Hindlimb muscle (tissue), 1 donor: ENCODE measurements at regions not wholly inside any gene's neighbourhood (a gene's known extent, or its start where the extent isn't known, plus 50 kb on each side); places are given as distances from the start of the nearest gene placed in this dataset.

ENCODE experiments used
- DNase-seq: peaks from one replicate; pipeline ENCODE4 v3.0.0-alpha.2; 2013

- DNase-seq = no peak
These were observed 360.1 kb downstream of the SAMD5 start for GRCh38 chr6:147868427-147869190.

GRCh38 chr6:147869201-147869600 lies 360.7 kb downstream of the SAMD5 start:
- DNase-seq = no peak

- no peak for DNase-seq
These were observed 361.4 kb downstream of the SAMD5 start for GRCh38 chr6:147869869-147870268.

GRCh38 chr6:147870506-147871110 lies 362.1 kb downstream of the SAMD5 start:
- no peak for DNase-seq

- no peak for DNase-seq
These were observed 363.5 kb downstream of the SAMD5 start for GRCh38 chr6:147872002-147872401.

- no peak for DNase-seq
These were observed 365.3 kb downstream of the SAMD5 start for GRCh38 chr6:147873816-147874215.

- no peak for DNase-seq
These were observed 365.8 kb downstream of the SAMD5 start for GRCh38 chr6:147874322-147874721.

GRCh38 chr6:147879031-147879580 lies 370.6 kb downstream of the SAMD5 start:
- DNase-seq = no peak

GRCh38 chr6:147881432-147881831 lies 372.9 kb downstream of the SAMD5 start:
- DNase-seq = no peak

- DNase-seq = no peak
These were observed 379.9 kb downstream of the SAMD5 start for GRCh38 chr6:147888374-147888773.

GRCh38 chr6:147891671-147892070 lies 383.2 kb downstream of the SAMD5 start:
- no peak for DNase-seq

GRCh38 chr6:147892476-147892875 lies 384.0 kb downstream of the SAMD5 start:
- DNase-seq = no peak

- no peak for DNase-seq
These were observed 386.8 kb downstream of the SAMD5 start for GRCh38 chr6:147895272-147895671.

GRCh38 chr6:147900247-147900830 lies 391.8 kb downstream of the SAMD5 start:
- DNase-seq = no peak

- no peak for DNase-seq
These were observed 394.8 kb downstream of the SAMD5 start for GRCh38 chr6:147903321-147903720.

- no peak for DNase-seq
These were observed 395.4 kb downstream of the SAMD5 start for GRCh38 chr6:147903931-147904330.

- DNase-seq = no peak
These were observed 395.9 kb downstream of the SAMD5 start for GRCh38 chr6:147904416-147904815.

- no peak for DNase-seq
These were observed 397.2 kb downstream of the SAMD5 start for GRCh38 chr6:147905711-147906110.

- no peak for DNase-seq
These were observed 397.9 kb downstream of the SAMD5 start for GRCh38 chr6:147906361-147906760.

GRCh38 chr6:147909640-147910039 lies 401.1 kb downstream of the SAMD5 start:
- DNase-seq = no peak

- no peak for DNase-seq
These were observed 401.8 kb downstream of the SAMD5 start for GRCh38 chr6:147910281-147910680.

- no peak for DNase-seq
These were observed 402.6 kb downstream of the SAMD5 start for GRCh38 chr6:147911057-147911456.

GRCh38 chr6:147911686-147912085 lies 403.2 kb downstream of the SAMD5 start:
- DNase-seq = no peak

- DNase-seq = no peak
These were observed 414.3 kb downstream of the SAMD5 start for GRCh38 chr6:147922799-147923198.
